ENCODE measurements at regions not wholly inside any gene's neighbourhood (a gene's known extent, or its start where the extent isn't known, plus 50 kb on each side); places are given as distances from the start of the nearest gene placed in this dataset.

- no peaks in the 10 kb centered on the region for H3K27me3 ChIP-seq (ENCODE audit: control insufficient read depth in 4 of 4, insufficient read depth in 4 of 4, low read length in 3 of 4)
- no peak for TF ChIP-seq MAX (IDR thresholded peaks at IDR 0.05)
- no peak for TF ChIP-seq TAF1 (conservative IDR thresholded peaks at IDR 0.05)
- no peak for TF ChIP-seq ZBTB33 (IDR thresholded peaks at IDR 0.05)
- no peak for TF ChIP-seq FOXA2 (IDR thresholded peaks at IDR 0.05)
- TF ChIP-seq REST (IDR thresholded peaks at IDR 0.05) = no peak
- TF ChIP-seq FOXA1 (IDR thresholded peaks at IDR 0.05) = no peak
- TF ChIP-seq HNF4G (IDR thresholded peaks at IDR 0.05) = no peak
- no peak for TF ChIP-seq GABPA (IDR thresholded peaks at IDR 0.05 in 1 of 2, conservative IDR thresholded peaks at IDR 0.05 in 1 of 2)
- no peak for TF ChIP-seq HNF4A (conservative IDR thresholded peaks at IDR 0.05)
- no peaks in the 10 kb centered on the region for H3K36me3 ChIP-seq (ENCODE audit: control insufficient read depth in 4 of 4, insufficient read depth in 3 of 4, low read depth in 1 of 4, low read length in 3 of 4)
- H3K9ac ChIP-seq (ENCODE audit: low read depth in 1 of 2, low read length in 2 of 2) = no peak overlapping the region
- no peaks in the 10 kb centered on the region for H3K9me3 ChIP-seq (ENCODE audit: control insufficient read depth in 4 of 4, low read length in 3 of 4)
- WGBS = 86% methylated on average over 2 of the region's 2 CpGs
- H3K4me1 ChIP-seq (ENCODE audit: control insufficient read depth in 4 of 4, insufficient read depth in 4 of 4, low read length in 3 of 4) = peaks cover 3 to 14% (median 12%) of the 10 kb centered on the region in 4 donors
- DNase-seq (ENCODE audit: low spot score) = no peak
- H3K27ac ChIP-seq (ENCODE audit: low read depth in 1 of 2, low read length in 2 of 2) = no peak overlapping the region
- H3K4me3 ChIP-seq (ENCODE audit: low read depth in 1 of 3, low read length in 3 of 3) = no peak overlapping the region
These were observed 86.1 kb upstream of the TOP3B start for GRCh38 chr22:22068657-22069056.

- H3K9me3 ChIP-seq (ENCODE audit: control insufficient read depth in 4 of 4, low read length in 3 of 4) = no peaks in the 10 kb centered on the region
- H3K27ac ChIP-seq (ENCODE audit: low read depth in 1 of 2, low read length in 2 of 2) = no peak overlapping the region
- WGBS = 90% methylated on average over 2 of the region's 2 CpGs
- TF ChIP-seq RXRA (IDR thresholded peaks at IDR 0.05) (no peak), TAF1 (conservative IDR thresholded peaks at IDR 0.05) (no peak), FOXA1 (IDR thresholded peaks at IDR 0.05) (no peak), NR2F2 (IDR thresholded peaks at IDR 0.05) (no peak), SP1 (IDR thresholded peaks at IDR 0.05) (no peak), MAX (IDR thresholded peaks at IDR 0.05) (no peak), REST (IDR thresholded peaks at IDR 0.05) (no peak), ZBTB33 (IDR thresholded peaks at IDR 0.05) (no peak), HNF4G (IDR thresholded peaks at IDR 0.05) (no peak), EGR1 (IDR thresholded peaks at IDR 0.05; ENCODE audit: low read depth in 2 of 2) (no peak), GABPA (IDR thresholded peaks at IDR 0.05 in 1 of 2, conservative IDR thresholded peaks at IDR 0.05 in 1 of 2) (no peak), RAD21 (IDR thresholded peaks at IDR 0.05) (no peak), JUND (IDR thresholded peaks at IDR 0.05) (no peak), FOXA2 (IDR thresholded peaks at IDR 0.05) (no peak), CTCF (IDR thresholded peaks at IDR 0.05; ENCODE audit: low read depth, low read length, missing input control) (no peak), ATF3 (IDR thresholded peaks at IDR 0.05) (no peak), YY1 (IDR thresholded peaks at IDR 0.05) (no peak), HNF4A (conservative IDR thresholded peaks at IDR 0.05) (no peak)
- DNase-seq (ENCODE audit: low spot score) = no peak
- H3K4me1 ChIP-seq (ENCODE audit: control insufficient read depth in 4 of 4, insufficient read depth in 4 of 4, low read length in 3 of 4) = peaks cover 2 to 10% (median 9%) of the 10 kb centered on the region in 4 donors
- no peak overlapping the region for H3K4me3 ChIP-seq (ENCODE audit: low read depth in 1 of 3, low read length in 3 of 3)
- no peaks in the 10 kb centered on the region for H3K27me3 ChIP-seq (ENCODE audit: control insufficient read depth in 4 of 4, insufficient read depth in 4 of 4, low read length in 3 of 4)
- H3K9ac ChIP-seq (ENCODE audit: low read depth in 1 of 2, low read length in 2 of 2) = no peak overlapping the region
- no peaks in the 10 kb centered on the region for H3K36me3 ChIP-seq (ENCODE audit: control insufficient read depth in 4 of 4, insufficient read depth in 3 of 4, low read depth in 1 of 4, low read length in 3 of 4)
These were observed 85.4 kb upstream of the TOP3B start for GRCh38 chr22:22068025-22068424.
